ENCODE measurements at regions not wholly inside any gene's neighbourhood (a gene's known extent, or its start where the extent isn't known, plus 50 kb on each side); places are given as distances from the start of the nearest gene placed in this dataset.

GRCh38 chr12:58804749-58805148, 115.6 kb downstream of the LRIG3 start:
- DNase-seq: no peak

- DNase-seq: no peak
Observed at GRCh38 chr12:58809064-58809607, 111.2 kb downstream of the LRIG3 start.

- DNase-seq: no peak
Observed at GRCh38 chr12:58811346-58811745, 109.0 kb downstream of the LRIG3 start.

- no peak for DNase-seq
Observed at GRCh38 chr12:58812214-58812613, 108.1 kb downstream of the LRIG3 start.

- DNase-seq: no peak
Observed at GRCh38 chr12:58814036-58814435, 106.3 kb downstream of the LRIG3 start.

- DNase-seq: no peak
Observed at GRCh38 chr12:58815235-58815634, 105.1 kb downstream of the LRIG3 start.

- DNase-seq: no peak
Observed at GRCh38 chr12:58818546-58818945, 101.8 kb downstream of the LRIG3 start.

- no peak for DNase-seq
Observed at GRCh38 chr12:58819345-58819744, 101.0 kb downstream of the LRIG3 start.

GRCh38 chr12:58819985-58820384, 100.3 kb downstream of the LRIG3 start:
- DNase-seq: no peak

Data from skin of body (tissue), 1 donor.